ENCODE measurements at regions not wholly inside any gene's neighbourhood (a gene's known extent, or its start where the extent isn't known, plus 50 kb on each side); places are given as distances from the start of the nearest gene placed in this dataset.
"Not testable (repeated sequence)": the region's sequence is repeated elsewhere in the genome, so short reads cannot be mapped to it uniquely, and the experiment has no call there.

- ATAC-seq (no peak), DNase-seq (no peak)
- H3K9me3 Mint-ChIP-seq = peaks cover 0 to 47% (median 26%) of the 10 kb centered on the region in 9 donors
- peaks cover 0 to 5% (median 2%) of the 10 kb centered on the region in 5 donors for H3K27me3 Mint-ChIP-seq
- no peak overlapping the region for H3K27ac Mint-ChIP-seq
- POLR2A ChIA-PET = no interaction called here
- H3K4me1 Mint-ChIP-seq = peaks cover 0 to 15% (median 1%) of the 10 kb centered on the region in 4 donors
- peaks cover 0 to 26% (median 15%) of the 10 kb centered on the region in 3 donors for H3K36me3 Mint-ChIP-seq
- no peak overlapping the region for H3K4me3 Mint-ChIP-seq
Measured at GRCh38 chr2:8243748-8244400, 438.0 kb upstream of the ID2 start.

GRCh38 chr2:8244639-8245038 is 437.2 kb upstream of the ID2 start:
- no peak for DNase-seq
- Mint-ChIP-seq H3K36me3 (peaks cover 0 to 26% (median 15%) of the 10 kb centered on the region in 3 donors), H3K4me3 (no peak overlapping the region), H3K9me3 (peaks cover 0 to 47% (median 26%) of the 10 kb centered on the region in 9 donors), H3K27ac (no peak overlapping the region), H3K27me3 (peaks cover 0 to 2% (median 0%) of the 10 kb centered on the region in 5 donors), H3K4me1 (peaks cover 0 to 9% (median under 1%) of the 10 kb centered on the region in 4 donors)
- POLR2A ChIA-PET = no interaction called here
- no peak for ATAC-seq

- ATAC-seq (no peak), DNase-seq (no peak)
- POLR2A ChIA-PET = no interaction called here
- H3K36me3 Mint-ChIP-seq = peaks cover 0 to 26% (median 20%) of the 10 kb centered on the region in 3 donors
- H3K27ac Mint-ChIP-seq = no peak overlapping the region
- H3K4me1 Mint-ChIP-seq = peaks cover 0 to 5% (median 0%) of the 10 kb centered on the region in 4 donors
- peaks cover 0 to 4% (median 0%) of the 10 kb centered on the region in 5 donors for H3K27me3 Mint-ChIP-seq
- no peak overlapping the region for H3K4me3 Mint-ChIP-seq
- H3K9me3 Mint-ChIP-seq = peaks cover 2 to 56% (median 26%) of the 10 kb centered on the region in 9 donors
Measured at GRCh38 chr2:8246137-8246536, 435.7 kb upstream of the ID2 start.

- peaks cover 0 to 4% (median 0%) of the 10 kb centered on the region in 5 donors for H3K27me3 Mint-ChIP-seq
- DNase-seq = no peak
- POLR2A ChIA-PET = no interaction called here
- peaks cover 0 to 25% (median 20%) of the 10 kb centered on the region in 3 donors for H3K36me3 Mint-ChIP-seq
- no peak overlapping the region for H3K27ac Mint-ChIP-seq
- H3K4me1 Mint-ChIP-seq = peaks cover 0 to 8% (median 0%) of the 10 kb centered on the region in 4 donors
- no peak for ATAC-seq
- H3K9me3 Mint-ChIP-seq = peaks cover 2 to 54% (median 26%) of the 10 kb centered on the region in 9 donors
- H3K4me3 Mint-ChIP-seq = no peak overlapping the region
Measured at GRCh38 chr2:8247905-8248622, 433.8 kb upstream of the ID2 start.

GRCh38 chr2:8248623-8248957 is 433.3 kb upstream of the ID2 start:
- Mint-ChIP-seq H3K27ac (no peak overlapping the region), H3K4me3 (no peak overlapping the region), H3K4me1 (peaks cover 0 to 11% (median under 1%) of the 10 kb centered on the region in 4 donors), H3K9me3 (peaks cover 2 to 49% (median 21%) of the 10 kb centered on the region in 9 donors), H3K36me3 (peaks cover 0 to 21% (median 20%) of the 10 kb centered on the region in 3 donors), H3K27me3 (peaks cover 0 to 4% (median 0%) of the 10 kb centered on the region in 5 donors)
- ATAC-seq (no peak), DNase-seq (no peak)
- POLR2A ChIA-PET = no interaction called here

GRCh38 chr2:8249141-8249540 is 432.7 kb upstream of the ID2 start:
- ATAC-seq (no peak), DNase-seq (no peak)
- Mint-ChIP-seq H3K27me3 (peaks cover 0 to 4% (median 0%) of the 10 kb centered on the region in 5 donors), H3K27ac (no peak overlapping the region), H3K36me3 (peaks cover 0 to 20% (median 20%) of the 10 kb centered on the region in 3 donors), H3K9me3 (peaks cover 2 to 44% (median 16%) of the 10 kb centered on the region in 9 donors), H3K4me1 (peaks cover 2 to 15% (median 5%) of the 10 kb centered on the region in 4 donors), H3K4me3 (no peak overlapping the region)
- POLR2A ChIA-PET = no interaction called here

- Mint-ChIP-seq H3K36me3 (peaks cover 0 to 18% (median 14%) of the 10 kb centered on the region in 3 donors), H3K4me1 (peaks cover 5 to 16% (median 9%) of the 10 kb centered on the region in 4 donors), H3K4me3 (no peak overlapping the region), H3K9me3 (peaks cover under 1 to 37% (median 16%) of the 10 kb centered on the region in 9 donors), H3K27ac (no peak overlapping the region), H3K27me3 (peaks cover 0 to 4% (median 0%) of the 10 kb centered on the region in 5 donors)
- POLR2A ChIA-PET = no interaction called here
- no peak for DNase-seq
- ATAC-seq = no peak
Measured at GRCh38 chr2:8249769-8250168, 432.1 kb upstream of the ID2 start.

GRCh38 chr2:8250290-8250689 is 431.6 kb upstream of the ID2 start:
- POLR2A ChIA-PET, H3K4me3 Mint-ChIP-seq: not testable (repeated sequence)
- peaks cover 0 to 15% (median 9%) of the 10 kb centered on the region in 3 donors for H3K36me3 Mint-ChIP-seq

GRCh38 chr2:8251291-8251690 is 430.6 kb upstream of the ID2 start:
- H3K27ac Mint-ChIP-seq = no peak overlapping the region
- H3K9me3 Mint-ChIP-seq = peaks cover 0 to 22% (median 11%) of the 10 kb centered on the region in 9 donors
- H3K27me3 Mint-ChIP-seq = peaks cover 0 to 4% (median 0%) of the 10 kb centered on the region in 5 donors
- H3K36me3 Mint-ChIP-seq = peaks cover 0 to 9% (median 3%) of the 10 kb centered on the region in 3 donors
- POLR2A ChIA-PET = no interaction called here
- ATAC-seq (no peak), DNase-seq (no peak)
- no peak overlapping the region for H3K4me3 Mint-ChIP-seq
- peaks cover 5 to 15% (median 10%) of the 10 kb centered on the region in 4 donors for H3K4me1 Mint-ChIP-seq

More at GRCh38 chr2:8250290-8250689, 431.6 kb upstream of the ID2 start:
- peaks cover 0 to 32% (median 16%) of the 10 kb centered on the region in 9 donors for H3K9me3 Mint-ChIP-seq
- not testable (repeated sequence) for H3K27me3 Mint-ChIP-seq, DNase-seq, ATAC-seq, H3K27ac Mint-ChIP-seq
- peaks cover 5 to 15% (median 10%) of the 10 kb centered on the region in 4 donors for H3K4me1 Mint-ChIP-seq

- Mint-ChIP-seq H3K4me3 (no peak overlapping the region), H3K4me1 (peaks cover 5 to 15% (median 10%) of the 10 kb centered on the region in 4 donors), H3K9me3 (peaks cover 0 to 17% (median 7%) of the 10 kb centered on the region in 9 donors), H3K27me3 (peaks cover 0 to 4% (median 0%) of the 10 kb centered on the region in 5 donors), H3K36me3 (peaks cover 0 to 4% (median 0%) of the 10 kb centered on the region in 3 donors), H3K27ac (no peak overlapping the region)
- ATAC-seq (no peak), DNase-seq (no peak)
- POLR2A ChIA-PET = no interaction called here
Measured at GRCh38 chr2:8251856-8252255, 430.0 kb upstream of the ID2 start.

- ATAC-seq (no peak), DNase-seq (no peak)
- H3K27me3 Mint-ChIP-seq = peaks cover 0 to 4% (median 0%) of the 10 kb centered on the region in 5 donors
- H3K27ac Mint-ChIP-seq = no peak overlapping the region
- POLR2A ChIA-PET = interaction anchor here (0.6 kb wide), 1 partner anchor 338 kb away, joined by 4 read pairs; no protein-coding TSS in a partner anchor
- H3K9me3 Mint-ChIP-seq = peaks cover 0 to 10% (median 5%) of the 10 kb centered on the region in 9 donors
- H3K4me1 Mint-ChIP-seq = peaks cover 5 to 15% (median 10%) of the 10 kb centered on the region in 4 donors
- peaks cover 0 to 4% (median 0%) of the 10 kb centered on the region in 3 donors for H3K36me3 Mint-ChIP-seq
- H3K4me3 Mint-ChIP-seq = no peak overlapping the region
Measured at GRCh38 chr2:8252997-8253694, 428.7 kb upstream of the ID2 start.

- H3K27me3 Mint-ChIP-seq = peaks cover 0 to 7% (median 0%) of the 10 kb centered on the region in 5 donors
- H3K4me3 Mint-ChIP-seq = no peak overlapping the region
- ATAC-seq = no peak
- no peak for DNase-seq
- H3K9me3 Mint-ChIP-seq = peaks cover 0 to 10% (median 5%) of the 10 kb centered on the region in 9 donors
- H3K27ac Mint-ChIP-seq = no peak overlapping the region
- POLR2A ChIA-PET = interaction anchor here (0.6 kb wide), 1 partner anchor 337 kb away, joined by 4 read pairs; no protein-coding TSS in a partner anchor
- H3K4me1 Mint-ChIP-seq = peaks cover 5 to 15% (median 10%) of the 10 kb centered on the region in 4 donors
- peaks cover 0 to 4% (median 0%) of the 10 kb centered on the region in 3 donors for H3K36me3 Mint-ChIP-seq
Measured at GRCh38 chr2:8253781-8254180, 428.1 kb upstream of the ID2 start.
